Upper lobe of left lung (tissue), 4 donors: ENCODE measurements at regions not wholly inside any gene's neighbourhood (a gene's known extent, or its start where the extent isn't known, plus 50 kb on each side); places are given as distances from the start of the nearest gene placed in this dataset.

Experiments
- CTCF ChIP-seq, 6 experiments: fragments of 450-650 bp in 4 of 6; fragments of 200-600 bp in 2 of 6; sonication (generic) in 2 of 6; IDR thresholded peaks; one replicate each; pipeline ENCODE4 v1.5.1; 2016 to 2019; ENCODE audit warnings: antibody characterized with exemption in 6 of 6
- EP300 ChIP-seq, 4 donors: sonication (generic); formaldehyde crosslinking; IDR thresholded peaks; one replicate each; pipeline ENCODE4 v1.5.1; 2017; ENCODE audit warnings: antibody characterized with exemption in 4 of 4, control low read depth in 2 of 4
- POLR2A ChIP-seq, 4 donors: fragments of 450-650 bp; IDR thresholded peaks; one replicate each; pipeline ENCODE4 v1.5.1; 2016 to 2017; ENCODE audit warnings: antibody characterized with exemption in 4 of 4, mild to moderate bottlenecking in 2 of 4
- POLR2AphosphoS5 ChIP-seq, 2 donors: sonication (generic); formaldehyde crosslinking; IDR thresholded peaks; one replicate each; pipeline ENCODE4 v1.5.1; 2017; ENCODE audit warnings: antibody characterized with exemption in 2 of 2

GRCh38 chr15:31768055-31768454 lies 262.3 kb upstream of the CHRNA7 start:
- TF ChIP-seq CTCF (IDR thresholded peaks at IDR 0.05) (no peak), POLR2A (IDR thresholded peaks at IDR 0.05) (no peak), POLR2AphosphoS5 (IDR thresholded peaks at IDR 0.05) (no peak), EP300 (IDR thresholded peaks at IDR 0.05) (no peak)
